ENCODE measurements at regions not wholly inside any gene's neighbourhood (a gene's known extent, or its start where the extent isn't known, plus 50 kb on each side); places are given as distances from the start of the nearest gene placed in this dataset.

DNA sequence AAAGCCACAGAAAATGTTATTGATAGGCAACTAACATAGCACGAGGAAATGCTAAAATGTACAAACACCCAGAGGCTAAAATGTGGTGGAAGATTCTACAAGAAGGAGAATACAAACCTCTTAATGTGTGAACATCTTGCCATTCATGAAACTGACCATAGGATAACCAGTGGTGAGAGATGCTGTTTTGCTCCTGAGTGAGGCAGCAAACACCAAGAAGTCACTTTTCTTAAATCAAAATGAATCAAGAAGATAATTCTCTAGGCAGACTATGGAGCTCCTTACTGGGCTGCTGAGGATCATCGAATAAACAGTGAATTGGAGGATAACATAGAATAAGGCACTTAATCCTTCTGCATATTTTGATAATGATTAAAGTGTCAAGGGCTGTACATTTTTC is 375.4 kb upstream of the SLITRK6 start:
- TF ChIP-seq, protein P1, sequence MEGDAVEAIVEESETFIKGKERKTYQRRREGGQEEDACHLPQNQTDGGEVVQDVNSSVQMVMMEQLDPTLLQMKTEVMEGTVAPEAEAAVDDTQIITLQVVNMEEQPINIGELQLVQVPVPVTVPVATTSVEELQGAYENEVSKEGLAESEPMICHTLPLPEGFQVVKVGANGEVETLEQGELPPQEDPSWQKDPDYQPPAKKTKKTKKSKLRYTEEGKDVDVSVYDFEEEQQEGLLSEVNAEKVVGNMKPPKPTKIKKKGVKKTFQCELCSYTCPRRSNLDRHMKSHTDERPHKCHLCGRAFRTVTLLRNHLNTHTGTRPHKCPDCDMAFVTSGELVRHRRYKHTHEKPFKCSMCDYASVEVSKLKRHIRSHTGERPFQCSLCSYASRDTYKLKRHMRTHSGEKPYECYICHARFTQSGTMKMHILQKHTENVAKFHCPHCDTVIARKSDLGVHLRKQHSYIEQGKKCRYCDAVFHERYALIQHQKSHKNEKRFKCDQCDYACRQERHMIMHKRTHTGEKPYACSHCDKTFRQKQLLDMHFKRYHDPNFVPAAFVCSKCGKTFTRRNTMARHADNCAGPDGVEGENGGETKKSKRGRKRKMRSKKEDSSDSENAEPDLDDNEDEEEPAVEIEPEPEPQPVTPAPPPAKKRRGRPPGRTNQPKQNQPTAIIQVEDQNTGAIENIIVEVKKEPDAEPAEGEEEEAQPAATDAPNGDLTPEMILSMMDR (IDR thresholded peaks at IDR 0.05; ENCODE audit: unreplicated experiment) = no peak
- Mint-ChIP-seq H3K27me3 (ENCODE audit: unreplicated experiment) (no peaks in the 10 kb centered on the region), H3K4me3 (ENCODE audit: unreplicated experiment) (no peak overlapping the region), H3K36me3 (ENCODE audit: low read depth, unreplicated experiment) (no peaks in the 10 kb centered on the region), H3K27ac (ENCODE audit: unreplicated experiment) (no peak overlapping the region), H3K4me1 (ENCODE audit: unreplicated experiment) (no peaks in the 10 kb centered on the region), H3K9me3 (ENCODE audit: unreplicated experiment) (no peaks in the 10 kb centered on the region)
- DNase-seq (ENCODE audit: low spot score) = no peak

GRCh38 chr13:86172961-86173360 is 373.7 kb upstream of the SLITRK6 start:
- Mint-ChIP-seq H3K27me3 (ENCODE audit: unreplicated experiment) (no peaks in the 10 kb centered on the region), H3K27ac (ENCODE audit: unreplicated experiment) (no peak overlapping the region), H3K4me1 (ENCODE audit: unreplicated experiment) (no peaks in the 10 kb centered on the region), H3K4me3 (ENCODE audit: unreplicated experiment) (no peak overlapping the region), H3K36me3 (ENCODE audit: low read depth, unreplicated experiment) (no peaks in the 10 kb centered on the region), H3K9me3 (ENCODE audit: unreplicated experiment) (no peaks in the 10 kb centered on the region)
- TF ChIP-seq, protein P1 (IDR thresholded peaks at IDR 0.05; ENCODE audit: unreplicated experiment) = no peak
- no peak for DNase-seq (ENCODE audit: low spot score)

DNA sequence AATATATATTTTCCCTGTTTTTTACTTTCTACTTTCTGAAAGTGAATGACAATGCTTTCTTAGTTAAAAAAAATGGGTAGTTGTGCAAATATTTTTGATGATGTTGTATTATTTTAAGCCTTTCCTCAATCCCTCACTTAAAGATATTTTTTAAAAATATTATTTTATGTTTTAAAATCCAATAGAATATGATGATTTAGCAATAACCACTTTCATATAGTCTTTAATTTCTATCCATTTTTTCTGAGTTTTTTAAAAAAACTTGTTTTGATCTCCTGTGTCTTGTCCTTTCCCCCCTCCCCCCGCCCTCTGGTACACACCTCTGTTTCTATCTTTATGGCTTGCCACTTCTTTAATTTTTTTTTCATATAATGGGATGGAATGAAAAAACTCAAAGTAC is 362.0 kb upstream of the SLITRK6 start:
- H3K27me3 Mint-ChIP-seq (ENCODE audit: unreplicated experiment) = no peaks in the 10 kb centered on the region
- no peaks in the 10 kb centered on the region for H3K4me1 Mint-ChIP-seq (ENCODE audit: unreplicated experiment)
- no peak overlapping the region for H3K4me3 Mint-ChIP-seq (ENCODE audit: unreplicated experiment)
- no peaks in the 10 kb centered on the region for H3K36me3 Mint-ChIP-seq (ENCODE audit: low read depth, unreplicated experiment)
- no peak overlapping the region for H3K27ac Mint-ChIP-seq (ENCODE audit: unreplicated experiment)
- DNase-seq (ENCODE audit: low spot score) = no peak
- no peaks in the 10 kb centered on the region for H3K9me3 Mint-ChIP-seq (ENCODE audit: unreplicated experiment)
- TF ChIP-seq, protein P1 (IDR thresholded peaks at IDR 0.05; ENCODE audit: unreplicated experiment) = no peak

GRCh38 chr13:86155756-86156155 is 356.5 kb upstream of the SLITRK6 start:
- no peak overlapping the region for H3K4me3 Mint-ChIP-seq (ENCODE audit: unreplicated experiment)
- DNase-seq (ENCODE audit: low spot score) = no peak
- no peaks in the 10 kb centered on the region for H3K4me1 Mint-ChIP-seq (ENCODE audit: unreplicated experiment)
- TF ChIP-seq, protein P1 (IDR thresholded peaks at IDR 0.05; ENCODE audit: unreplicated experiment) = no peak
- no peaks in the 10 kb centered on the region for H3K9me3 Mint-ChIP-seq (ENCODE audit: unreplicated experiment)
- H3K27me3 Mint-ChIP-seq (ENCODE audit: unreplicated experiment) = no peaks in the 10 kb centered on the region
- H3K27ac Mint-ChIP-seq (ENCODE audit: unreplicated experiment) = no peak overlapping the region
- H3K36me3 Mint-ChIP-seq (ENCODE audit: low read depth, unreplicated experiment) = no peaks in the 10 kb centered on the region

DNA sequence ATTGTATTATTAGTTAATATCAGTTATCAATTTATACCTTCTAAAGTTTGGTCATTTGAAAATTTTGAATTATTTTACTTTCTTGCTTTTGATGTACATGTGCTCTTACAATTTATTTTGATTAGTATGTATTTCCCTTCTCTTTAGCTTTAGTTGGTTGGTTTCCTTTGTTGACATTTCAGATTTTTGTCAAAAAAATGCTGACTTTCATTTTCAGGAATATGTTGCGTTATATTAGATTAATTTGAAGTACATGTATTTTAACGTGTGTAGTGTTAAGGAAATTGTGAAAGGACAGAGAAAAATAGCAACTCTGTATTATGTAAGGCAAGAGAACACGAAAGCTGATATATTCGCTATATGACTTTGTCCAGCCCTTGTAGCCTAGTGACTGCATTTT is 342.9 kb upstream of the SLITRK6 start:
- Mint-ChIP-seq H3K4me3 (ENCODE audit: unreplicated experiment) (no peak overlapping the region), H3K27ac (ENCODE audit: unreplicated experiment) (no peak overlapping the region), H3K4me1 (ENCODE audit: unreplicated experiment) (no peaks in the 10 kb centered on the region), H3K36me3 (ENCODE audit: low read depth, unreplicated experiment) (no peaks in the 10 kb centered on the region), H3K27me3 (ENCODE audit: unreplicated experiment) (peaks cover 1% of the 10 kb centered on the region), H3K9me3 (ENCODE audit: unreplicated experiment) (no peaks in the 10 kb centered on the region)
- TF ChIP-seq, protein P1 (IDR thresholded peaks at IDR 0.05; ENCODE audit: unreplicated experiment) = no peak
- no peak for DNase-seq (ENCODE audit: low spot score)
